ENCODE measurements at regions not wholly inside any gene's neighbourhood (a gene's known extent, or its start where the extent isn't known, plus 50 kb on each side); places are given as distances from the start of the nearest gene placed in this dataset.
"Not testable (repeated sequence)": the region's sequence is repeated elsewhere in the genome, so short reads cannot be mapped to it uniquely, and the experiment has no call there.

DNA sequence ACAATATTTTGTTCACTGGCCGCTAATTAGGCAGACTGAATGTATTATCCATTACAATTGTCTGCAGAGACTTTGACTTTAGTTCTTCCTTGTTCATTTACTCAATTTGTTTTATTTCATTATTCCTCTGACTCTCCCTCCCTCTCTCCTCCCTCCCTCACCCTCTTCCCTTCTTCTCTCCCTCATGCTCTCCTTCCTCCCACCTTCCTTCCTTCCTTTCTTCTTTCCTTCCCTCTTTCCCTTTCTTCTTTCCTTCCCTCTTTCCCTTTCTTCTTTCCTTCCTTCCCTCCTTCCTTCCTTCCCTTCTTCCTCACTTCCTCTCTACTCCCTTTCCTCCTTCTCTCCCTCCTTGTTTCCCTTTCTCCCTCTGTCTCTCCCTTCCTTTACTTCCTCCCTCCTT, 1591.0 kb upstream of the SLC10A2 start:
- in situ Hi-C loops (cut with HindIII; ENCODE audit: low sequenced_read_pairs), result no loop called here

- in situ Hi-C loops (cut with HindIII; ENCODE audit: low sequenced_read_pairs), result no loop called here
These were observed 1584.2 kb upstream of the SLC10A2 start for GRCh38 chr13:104650431-104650830.

GRCh38 chr13:104648291-104648690, 1582.1 kb upstream of the SLC10A2 start:
- in situ Hi-C loops (cut with HindIII; ENCODE audit: low sequenced_read_pairs), result no loop called here

- in situ Hi-C loops (cut with HindIII; ENCODE audit: low sequenced_read_pairs), result no loop called here
These were observed 1579.6 kb upstream of the SLC10A2 start for GRCh38 chr13:104645786-104646185.

GRCh38 chr13:104641309-104641708, 1575.1 kb upstream of the SLC10A2 start:
- in situ Hi-C loops (cut with HindIII; ENCODE audit: low sequenced_read_pairs), result no loop called here

DNA sequence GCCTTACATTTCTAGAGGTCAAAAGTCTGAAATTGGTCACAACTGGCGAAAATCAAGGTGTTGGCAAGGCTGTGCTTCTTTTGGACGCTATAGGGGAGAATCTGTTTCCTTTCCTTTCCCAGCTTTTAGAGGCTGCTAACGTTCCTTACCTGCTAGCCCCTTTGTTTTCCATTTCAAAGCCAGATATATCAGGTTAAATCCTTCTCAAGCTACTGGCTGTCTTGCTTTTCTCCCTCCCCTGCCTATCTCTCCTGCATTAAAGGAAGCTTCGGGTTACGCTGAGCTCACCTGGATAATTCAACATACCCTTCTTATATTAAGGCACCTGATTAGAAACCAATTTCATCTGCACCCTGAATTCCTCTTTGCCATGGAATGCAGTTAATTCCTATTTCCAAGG, 1569.7 kb upstream of the SLC10A2 start:
- in situ Hi-C loops (cut with HindIII; ENCODE audit: low sequenced_read_pairs), result no loop called here

GRCh38 chr13:104634016-104634415, 1567.8 kb upstream of the SLC10A2 start:
- in situ Hi-C loops (cut with HindIII; ENCODE audit: low sequenced_read_pairs), result no loop called here

- in situ Hi-C loops (cut with HindIII; ENCODE audit: low sequenced_read_pairs), result no loop called here
These were observed 1566.5 kb upstream of the SLC10A2 start for GRCh38 chr13:104632736-104633135.

DNA sequence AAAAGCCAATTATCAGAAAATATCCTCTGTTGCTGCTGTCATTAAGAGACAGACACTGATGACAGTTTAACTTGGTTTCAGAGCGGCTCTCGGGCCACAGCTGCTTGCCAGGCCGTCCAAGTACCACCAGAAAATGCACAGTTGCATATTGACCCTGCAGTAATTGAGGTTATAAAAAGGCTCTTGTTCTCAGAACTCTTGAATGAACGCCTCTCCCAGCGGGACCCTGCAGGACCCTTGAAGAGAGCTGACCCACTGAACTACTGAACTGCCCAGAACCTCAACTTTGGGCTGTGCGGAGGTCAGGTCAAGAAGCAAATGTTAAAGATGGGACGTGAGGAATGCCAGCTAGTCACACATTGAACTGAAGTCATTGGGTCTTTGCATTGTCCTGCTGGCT, 1559.0 kb upstream of the SLC10A2 start:
- in situ Hi-C loops (cut with HindIII; ENCODE audit: low sequenced_read_pairs), result no loop called here

DNA sequence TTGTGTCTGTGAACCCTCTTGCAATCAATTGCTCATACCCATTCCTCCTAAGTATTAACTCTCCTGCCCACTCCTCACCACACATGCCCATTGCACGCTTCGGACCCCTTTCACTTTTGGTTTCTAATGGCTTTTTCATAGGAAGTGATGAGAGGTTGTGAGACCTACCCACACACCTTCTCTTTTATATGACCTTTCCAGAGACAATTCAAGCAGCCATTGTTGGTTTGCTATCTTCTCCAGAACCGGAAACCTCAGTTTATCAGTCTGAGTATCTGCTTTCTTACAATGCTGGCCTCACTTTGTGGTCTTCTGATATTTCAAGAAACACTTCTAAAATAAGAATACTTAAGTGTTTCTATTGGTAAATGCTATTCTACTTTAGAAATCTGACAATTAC, 1550.8 kb upstream of the SLC10A2 start:
- in situ Hi-C loops (cut with HindIII; ENCODE audit: low sequenced_read_pairs), result no loop called here

- in situ Hi-C loops (cut with HindIII; ENCODE audit: low sequenced_read_pairs), result no loop called here
These were observed 1548.3 kb upstream of the SLC10A2 start for GRCh38 chr13:104614361-104615145.

DNA sequence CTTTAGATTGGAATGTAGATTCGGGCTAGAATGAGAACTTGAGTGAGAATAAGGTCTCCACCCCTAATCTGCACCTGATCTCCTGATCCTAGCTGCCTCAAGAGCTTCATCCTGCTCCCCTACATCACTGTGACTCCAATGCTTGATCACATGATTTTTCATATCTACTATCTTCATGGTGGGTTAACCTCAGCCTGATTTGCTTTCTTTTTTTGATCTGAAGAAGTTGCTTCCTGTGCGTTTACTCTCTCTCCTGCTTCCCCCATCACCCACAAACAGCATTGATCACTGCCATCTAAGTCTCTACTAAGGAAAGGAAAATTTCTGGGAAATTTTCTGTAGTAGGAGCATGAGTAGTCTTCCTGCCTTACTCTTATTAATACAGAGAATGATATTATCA, 1542.1 kb upstream of the SLC10A2 start:
- in situ Hi-C loops (cut with HindIII; ENCODE audit: low sequenced_read_pairs), result no loop called here

DNA sequence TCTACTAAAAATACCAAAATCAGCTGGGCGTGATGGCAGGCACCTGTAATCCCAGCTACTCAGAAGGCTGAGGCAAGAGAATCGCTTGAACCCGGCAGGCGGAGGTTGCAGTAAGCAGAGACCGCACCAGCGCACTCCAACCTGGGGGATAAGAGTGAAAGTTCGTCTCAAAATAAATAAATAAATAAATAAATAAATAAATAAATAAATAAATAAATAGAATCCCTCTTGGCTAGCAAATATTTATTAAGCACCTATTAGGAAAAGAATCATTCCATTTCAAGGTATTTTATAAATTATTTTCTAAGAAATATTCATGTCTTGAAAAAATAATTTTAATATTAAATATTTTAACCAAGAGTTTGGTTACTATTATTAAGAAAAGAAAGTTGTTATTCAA, 1539.2 kb upstream of the SLC10A2 start:
- in situ Hi-C loops (cut with HindIII; ENCODE audit: low sequenced_read_pairs), result not testable (repeated sequence)

- in situ Hi-C loops (cut with HindIII; ENCODE audit: low sequenced_read_pairs), result no loop called here
These were observed 1531.4 kb upstream of the SLC10A2 start for GRCh38 chr13:104597546-104598180.

- in situ Hi-C loops (cut with HindIII; ENCODE audit: low sequenced_read_pairs), result no loop called here
These were observed 1529.3 kb upstream of the SLC10A2 start for GRCh38 chr13:104595511-104595910.

DNA sequence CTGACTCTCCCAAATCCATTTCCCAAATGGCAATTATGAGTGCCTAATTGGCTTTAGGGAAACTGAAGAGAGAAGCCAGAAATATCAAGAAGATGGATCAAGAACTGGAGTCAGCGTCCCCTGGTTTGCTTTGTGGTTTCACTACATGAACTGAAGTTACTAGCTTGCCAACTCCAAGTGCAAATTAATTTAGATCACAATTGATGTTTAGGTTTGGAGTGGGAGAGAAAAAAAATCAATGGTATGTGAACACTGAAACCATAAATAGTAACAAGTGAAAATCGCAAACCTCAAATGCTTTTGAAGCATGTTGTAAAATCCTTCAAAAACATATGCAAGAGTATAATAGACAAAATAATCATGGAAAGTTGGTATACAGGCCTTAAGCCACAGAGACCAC, 1528.6 kb upstream of the SLC10A2 start:
- in situ Hi-C loops (cut with HindIII; ENCODE audit: low sequenced_read_pairs), result no loop called here

DNA sequence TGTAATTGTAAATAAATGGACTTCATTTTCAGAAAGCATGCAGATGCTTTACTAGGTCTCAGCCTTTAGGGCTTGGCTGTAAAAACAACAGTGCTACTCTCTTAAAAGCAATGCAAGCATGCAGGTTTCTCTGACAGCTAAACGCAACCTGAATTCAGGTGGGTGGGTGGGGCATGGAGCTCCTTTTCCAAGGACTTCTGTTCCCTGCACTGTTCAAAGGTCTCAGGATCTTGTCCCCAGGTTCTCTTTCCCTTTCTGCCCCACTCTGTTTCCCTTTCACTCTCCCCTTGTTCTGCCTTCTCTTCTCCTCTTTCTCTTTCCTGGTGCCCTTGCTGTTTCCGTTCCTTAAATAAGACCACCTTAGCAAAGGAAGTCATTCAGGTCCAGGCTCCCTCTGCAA, 1527.5 kb upstream of the SLC10A2 start:
- in situ Hi-C loops (cut with HindIII; ENCODE audit: low sequenced_read_pairs), result no loop called here

GRCh38 chr13:104593251-104593576, 1527.0 kb upstream of the SLC10A2 start:
- in situ Hi-C loops (cut with HindIII; ENCODE audit: low sequenced_read_pairs), result no loop called here

- in situ Hi-C loops (cut with HindIII; ENCODE audit: low sequenced_read_pairs), result no loop called here
These were observed 1526.5 kb upstream of the SLC10A2 start for GRCh38 chr13:104592545-104593250.

DNA sequence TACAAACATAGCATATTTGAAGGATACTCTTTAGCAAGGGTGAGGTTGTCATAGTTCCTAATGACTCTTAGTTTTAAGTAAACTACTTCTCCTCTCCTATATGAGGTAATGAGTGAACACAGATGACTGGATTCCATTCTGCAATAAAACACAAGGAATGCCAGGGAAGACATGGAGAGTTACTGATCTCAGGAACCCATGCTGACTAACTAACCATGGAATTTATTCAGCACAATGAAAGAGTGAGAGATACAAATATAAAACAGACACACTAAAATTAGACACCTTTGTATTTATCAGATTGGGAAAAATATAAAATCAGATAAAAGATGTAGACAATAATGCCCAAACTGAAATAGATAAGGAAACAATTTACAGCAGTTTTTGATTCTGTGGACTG, 1525.9 kb upstream of the SLC10A2 start:
- in situ Hi-C loops (cut with HindIII; ENCODE audit: low sequenced_read_pairs), result no loop called here

GRCh38 chr13:104586051-104586746, 1520.0 kb upstream of the SLC10A2 start:
- in situ Hi-C loops (cut with HindIII; ENCODE audit: low sequenced_read_pairs), result no loop called here

- in situ Hi-C loops (cut with HindIII; ENCODE audit: low sequenced_read_pairs), result no loop called here
These were observed 1518.3 kb upstream of the SLC10A2 start for GRCh38 chr13:104584481-104584880.
